HK-2 (cell line): ENCODE measurements at regions not wholly inside any gene's neighbourhood (a gene's known extent, or its start where the extent isn't known, plus 50 kb on each side); places are given as distances from the start of the nearest gene placed in this dataset.
"Not testable (repeated sequence)": the region's sequence is repeated elsewhere in the genome, so short reads cannot be mapped to it uniquely, and the experiment has no call there.

Experiments used
- DNase-seq: peaks from one replicate; pipeline ENCODE4 v3.0.0-alpha.2; 2018; ENCODE audit not compliant: unreplicated experiment

GRCh38 chr2:77578354-77578753 lies 56.2 kb upstream of the LRRTM4 start:
- DNase-seq = no peak

- DNase-seq = no peak
Observed at GRCh38 chr2:77579076-77579769, 57.0 kb upstream of the LRRTM4 start.

DNA sequence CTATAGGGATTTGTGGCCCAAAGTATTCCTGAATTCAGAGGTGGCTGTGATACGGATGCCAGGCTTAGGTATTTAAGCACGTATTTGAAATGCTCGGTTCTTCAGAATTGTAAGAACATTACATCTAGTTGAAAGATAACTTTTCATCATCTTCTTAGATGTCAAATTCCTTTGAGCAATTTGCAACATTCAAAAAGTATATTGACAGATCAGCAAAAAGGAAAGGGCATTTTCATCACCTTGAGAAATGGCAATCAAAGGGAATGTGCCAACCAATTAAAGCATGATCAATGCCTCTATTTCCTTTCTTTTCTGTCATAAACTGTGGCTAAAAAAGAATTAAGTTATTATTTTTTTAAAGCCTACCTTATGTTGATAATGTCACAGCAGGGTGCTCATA lies 66.3 kb upstream of the LRRTM4 start:
- DNase-seq = no peak

DNA sequence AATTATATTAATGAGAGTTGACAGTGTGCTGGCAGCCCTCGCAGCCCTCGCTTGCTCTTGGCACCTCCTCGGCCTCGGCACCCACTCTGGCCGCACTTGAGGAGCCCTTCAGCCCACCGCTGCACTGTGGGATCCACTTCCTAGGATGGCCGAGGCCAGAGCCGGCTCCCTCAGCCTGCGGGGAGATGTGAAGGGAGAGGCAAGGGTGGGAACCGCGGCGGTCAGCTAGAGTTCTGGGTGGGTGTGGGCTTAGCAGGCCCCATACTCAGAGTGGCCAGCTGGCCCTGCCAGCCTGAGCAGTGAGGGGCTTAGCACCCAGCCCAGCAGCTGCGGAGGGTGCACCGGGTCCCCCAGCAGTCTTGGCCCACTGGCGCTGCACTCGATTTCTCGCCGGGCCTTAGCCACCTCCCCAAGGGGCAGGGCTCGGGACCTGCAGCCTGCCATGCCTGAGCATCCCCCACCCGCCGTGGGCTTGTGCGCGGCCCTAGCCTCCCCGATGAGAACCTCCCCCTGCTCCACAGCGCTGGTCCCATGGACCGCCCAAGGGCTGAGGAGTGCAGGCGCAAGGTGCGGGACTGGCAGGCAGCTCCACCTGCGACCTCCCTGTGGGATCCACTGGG lies 68.2 kb upstream of the LRRTM4 start:
- DNase-seq = no peak

DNA sequence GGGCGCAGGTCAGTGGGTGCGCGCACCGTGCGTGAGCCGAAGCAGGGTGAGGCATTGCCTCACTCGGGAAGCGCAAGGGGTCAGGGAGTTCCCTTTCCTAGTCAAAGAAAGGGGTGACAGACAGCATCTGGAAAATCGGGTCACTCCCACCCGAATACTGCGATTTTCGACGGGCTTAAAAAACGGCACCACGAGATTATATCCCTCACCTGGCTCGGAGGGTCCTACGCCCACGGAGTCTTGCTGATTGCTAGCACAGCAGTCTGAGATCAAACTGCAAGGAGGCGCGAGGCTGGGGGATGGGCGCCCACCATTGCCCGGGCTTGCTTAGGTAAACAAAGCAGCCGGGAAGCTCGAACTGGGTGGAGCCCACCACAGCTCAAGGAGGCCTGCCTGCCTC lies 70.8 kb upstream of the LRRTM4 start:
- not testable (repeated sequence) for DNase-seq

GRCh38 chr2:77602771-77603170 lies 80.6 kb upstream of the LRRTM4 start:
- DNase-seq = no peak

- DNase-seq = no peak
Observed at GRCh38 chr2:77604953-77605929, 83.1 kb upstream of the LRRTM4 start.

- no peak for DNase-seq
Observed at GRCh38 chr2:77608510-77608909, 86.3 kb upstream of the LRRTM4 start.

GRCh38 chr2:77629539-77629938 lies 107.4 kb upstream of the LRRTM4 start:
- DNase-seq = no peak

DNA sequence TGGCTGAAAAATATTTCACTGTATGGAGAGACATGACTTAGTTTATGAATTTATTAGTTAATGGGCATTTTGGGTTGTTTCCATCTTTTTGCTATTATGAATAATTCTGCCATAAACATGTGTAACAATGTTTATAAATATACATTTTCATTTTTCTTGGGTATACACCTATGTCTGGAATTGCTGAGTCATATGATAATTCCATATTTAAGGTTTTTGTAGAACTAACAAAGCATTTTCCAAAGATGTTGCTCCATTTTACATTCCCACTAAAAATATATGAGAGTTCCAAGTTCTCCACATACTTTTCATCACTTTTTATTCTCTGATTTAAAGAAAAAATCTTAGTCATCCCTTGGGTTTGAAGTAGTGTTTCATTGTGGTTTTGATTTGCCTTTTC lies 108.8 kb upstream of the LRRTM4 start:
- no peak for DNase-seq

DNA sequence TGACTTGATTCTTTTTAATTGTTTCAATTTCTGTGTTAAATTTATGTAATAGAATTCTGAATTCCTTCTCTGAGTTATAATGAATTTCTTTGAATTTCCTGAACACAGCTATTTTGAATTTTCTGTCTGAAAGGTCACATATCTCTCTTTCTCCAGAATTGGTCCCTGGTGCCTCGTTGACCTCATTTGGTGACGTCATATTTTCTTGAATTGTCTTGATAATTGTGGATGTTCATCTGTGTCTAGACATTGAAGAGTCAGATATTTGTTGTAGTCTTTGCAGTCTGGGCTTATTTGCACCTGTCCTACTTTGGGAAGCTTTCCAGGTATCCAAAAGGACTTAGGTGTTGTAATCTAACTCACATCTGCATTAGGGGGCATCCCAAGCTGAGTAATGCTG lies 111.4 kb upstream of the LRRTM4 start:
- DNase-seq = no peak

- no peak for DNase-seq
Observed at GRCh38 chr2:77640924-77641323, 118.7 kb upstream of the LRRTM4 start.

DNA sequence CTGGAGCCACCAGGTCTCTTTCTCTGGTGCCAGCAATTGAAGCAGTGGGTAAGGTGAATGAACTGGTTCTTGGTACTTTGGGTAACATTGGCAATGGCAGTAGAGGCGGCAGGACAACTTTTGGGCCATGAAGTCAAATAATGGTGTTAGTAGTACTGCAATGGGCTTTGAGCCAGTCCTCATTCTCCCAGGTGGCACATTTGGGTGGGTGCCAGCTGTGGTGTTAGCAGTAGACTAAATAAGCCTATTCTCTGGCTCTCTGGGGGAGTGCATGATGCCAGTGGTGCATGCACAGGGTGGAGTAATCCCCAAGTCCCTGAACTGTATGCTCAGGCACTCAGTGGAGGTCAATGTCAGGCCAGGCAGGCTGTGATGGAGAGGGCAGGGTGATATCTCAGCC lies 120.2 kb upstream of the LRRTM4 start:
- no peak for DNase-seq

DNA sequence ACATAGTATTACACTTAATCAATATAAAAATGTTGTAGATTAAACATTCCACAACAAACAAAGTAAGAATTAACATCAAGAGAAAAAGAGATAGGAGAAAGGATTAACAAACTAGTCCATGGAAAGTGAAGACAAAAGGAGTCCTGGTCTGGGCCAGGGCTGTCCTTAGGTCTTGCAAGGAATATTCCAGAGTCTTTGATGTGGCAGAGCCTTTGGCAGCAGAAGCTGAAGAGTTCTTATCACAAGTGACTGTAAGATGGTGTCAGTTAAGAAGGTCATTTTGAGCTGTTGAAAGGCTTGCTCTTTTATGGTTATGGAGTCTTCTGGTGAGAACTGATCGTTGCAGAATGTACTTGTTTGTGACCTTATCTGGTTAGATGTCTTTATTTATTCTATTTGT lies 127.7 kb upstream of the LRRTM4 start:
- no peak for DNase-seq

DNA sequence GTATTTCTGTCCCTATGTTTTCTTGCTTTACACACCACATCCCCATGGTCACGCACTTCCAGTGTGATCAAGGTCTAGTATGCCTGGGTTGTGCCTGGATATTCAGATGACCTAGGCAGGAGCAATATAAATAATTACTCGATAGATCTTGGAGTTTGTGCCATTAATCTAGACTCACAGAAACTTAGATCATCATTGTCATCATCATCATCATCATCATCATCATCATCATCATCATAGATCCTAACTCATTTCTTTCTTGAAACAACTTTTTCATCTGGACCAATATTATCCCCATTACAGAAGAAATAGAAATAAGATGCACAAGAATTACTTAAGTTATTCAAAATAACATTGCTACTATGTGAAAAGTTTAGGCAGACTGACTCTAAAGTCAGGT lies 130.3 kb upstream of the LRRTM4 start:
- DNase-seq = no peak

DNA sequence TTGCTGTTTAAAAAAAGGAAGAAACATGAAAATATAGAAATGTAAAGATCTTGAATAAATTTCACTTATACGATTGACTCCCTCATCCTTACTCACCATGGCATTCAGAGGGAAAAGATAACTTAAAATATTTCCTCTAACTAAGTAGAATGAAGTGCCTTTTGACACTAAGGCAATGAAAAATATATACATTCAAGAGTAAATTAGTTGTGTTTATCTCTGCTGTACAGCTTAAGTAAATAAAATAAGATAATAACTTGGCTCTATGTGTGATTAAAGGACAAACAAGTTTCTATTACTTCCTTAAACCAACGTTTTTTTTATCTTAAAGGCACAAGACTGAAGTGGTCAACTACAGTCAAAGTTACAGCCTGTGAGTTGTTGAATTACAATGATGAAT lies 142.3 kb upstream of the LRRTM4 start:
- DNase-seq = no peak

DNA sequence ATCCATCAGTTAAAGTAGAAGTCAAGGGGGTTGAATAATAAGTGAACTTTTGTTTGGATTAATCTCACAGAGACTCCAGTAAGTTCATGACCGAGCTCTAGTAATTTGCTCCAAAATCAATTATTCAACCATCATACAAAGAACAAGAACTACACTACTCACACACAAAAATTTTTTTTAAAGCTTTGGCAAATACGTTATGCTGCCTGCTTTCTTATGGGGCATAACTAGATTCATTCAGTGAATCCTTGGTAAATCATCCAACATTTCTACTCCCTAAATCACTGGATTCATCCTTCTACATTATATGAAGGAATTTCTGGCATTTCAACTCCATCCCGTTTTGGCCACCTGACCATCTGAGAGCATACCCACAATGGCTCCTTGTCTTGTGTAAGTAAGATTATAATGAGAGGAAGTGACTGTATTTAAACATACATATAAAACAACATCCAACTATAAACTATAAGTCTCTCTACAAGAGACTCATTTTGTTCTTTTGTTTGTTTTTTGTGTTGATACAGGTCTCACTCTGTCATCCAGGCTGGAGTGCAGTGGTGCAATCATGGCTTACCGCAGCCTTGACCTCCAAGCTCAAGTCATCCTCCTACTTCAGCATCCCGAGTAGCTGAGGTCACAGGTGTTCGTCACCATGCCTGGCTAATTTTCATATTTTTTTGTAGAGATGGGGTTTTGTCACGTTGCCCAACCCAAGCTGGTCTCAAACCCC lies 144.2 kb upstream of the LRRTM4 start:
- no peak for DNase-seq

GRCh38 chr2:77684543-77685319 lies 162.6 kb upstream of the LRRTM4 start:
- not testable (repeated sequence) for DNase-seq

GRCh38 chr2:77712601-77713000 lies 190.4 kb upstream of the LRRTM4 start:
- no peak for DNase-seq

DNA sequence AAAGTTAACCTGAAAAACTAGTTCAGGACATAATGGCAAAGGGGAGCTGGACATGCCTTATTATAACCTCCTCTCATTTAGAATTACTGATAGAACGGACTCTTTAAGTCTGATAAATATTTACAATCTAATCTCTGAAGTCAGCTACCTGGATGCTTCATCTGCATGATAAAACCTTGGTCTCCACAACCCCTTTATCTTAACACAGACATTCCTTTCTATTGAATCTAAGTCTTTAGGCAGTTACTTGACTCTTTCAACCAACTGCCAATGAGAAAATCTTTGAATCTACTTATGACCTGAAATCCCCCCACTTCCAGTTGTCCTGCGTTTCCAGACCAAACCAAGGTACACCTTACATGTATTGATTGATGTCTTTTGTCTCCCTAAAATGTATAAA lies 191.2 kb upstream of the LRRTM4 start:
- DNase-seq = no peak

- DNase-seq = no peak
Observed at GRCh38 chr2:77720115-77720514, 197.9 kb upstream of the LRRTM4 start.
